Loucy (cell line): ENCODE measurements at regions not wholly inside any gene's neighbourhood (a gene's known extent, or its start where the extent isn't known, plus 50 kb on each side); places are given as distances from the start of the nearest gene placed in this dataset.

Experiments used
- H2AFZ ChIP-seq: fragments of 200-600 bp; sonication (generic); 2 replicates; pipeline ENCODE4 v1.6.0; 2016; ENCODE audit warnings: antibody characterized with exemption, mild to moderate bottlenecking, low read length, moderate library complexity
- H3F3A ChIP-seq: fragments of 200-600 bp; 2 replicates; pipeline ENCODE4 v1.6.0; 2016; ENCODE audit warnings: antibody characterized with exemption, low read depth, mild to moderate bottlenecking
- H3K27me3 ChIP-seq: fragments of 200-600 bp; sonication (generic); 2 replicates; pipeline ENCODE4 v1.6.1; 2014; ENCODE audit warnings: low read length, mild to moderate bottlenecking; ENCODE audit not compliant: insufficient read depth, poor library complexity, severe bottlenecking
- H3K36me3 ChIP-seq: fragments of 200-600 bp; sonication (generic); 2 replicates; pipeline ENCODE4 v1.6.1; 2016; ENCODE audit warnings: low read length; ENCODE audit not compliant: insufficient read depth
- H3K4me1 ChIP-seq: fragments of 200-600 bp; sonication (generic); 2 replicates; pipeline ENCODE4 v1.5.1; 2014; ENCODE audit warnings: low read length, mild to moderate bottlenecking; ENCODE audit not compliant: insufficient read depth, poor library complexity, severe bottlenecking
- H3K4me2 ChIP-seq: fragments of 200-600 bp; sonication (generic); 2 replicates; pipeline ENCODE4 v1.6.0; 2014; ENCODE audit warnings: antibody characterized with exemption, low read length, low read depth, mild to moderate bottlenecking; ENCODE audit not compliant: poor library complexity, severe bottlenecking
- H3K4me3 ChIP-seq: fragments of 200-600 bp; sonication (generic); 2 replicates; pipeline ENCODE4 v1.5.1; 2014; ENCODE audit warnings: low read length, mild to moderate bottlenecking, mixed read lengths; ENCODE audit not compliant: poor library complexity, severe bottlenecking
- H3K79me2 ChIP-seq: fragments of 200-600 bp; sonication (generic); 2 replicates; pipeline ENCODE4 v1.6.1; 2014; ENCODE audit warnings: low read length; ENCODE audit not compliant: insufficient read depth
- H3K9ac ChIP-seq: fragments of 200-600 bp; sonication (generic); 2 replicates; pipeline ENCODE4 v1.6.0; 2014; ENCODE audit warnings: mild to moderate bottlenecking, low read depth, low read length, moderate library complexity; ENCODE audit not compliant: poor library complexity, severe bottlenecking
- H3K9me2 ChIP-seq: fragments of 200-600 bp; sonication (generic); replicated peaks from 2 replicates; pipeline ENCODE4 v1.6.1; 2016; ENCODE audit warnings: low read depth, low read length, mixed read lengths
- H3K9me3 ChIP-seq: fragments of 200-600 bp; sonication (generic); 2 replicates; pipeline ENCODE4 v1.6.1; 2014; ENCODE audit warnings: mild to moderate bottlenecking, antibody characterized with exemption, low read length, low read depth; ENCODE audit not compliant: insufficient read depth
- H4K20me1 ChIP-seq: fragments of 200-600 bp; sonication (generic); 2 replicates; pipeline ENCODE4 v1.6.0; 2014; ENCODE audit warnings: antibody characterized with exemption, low read length, mild to moderate bottlenecking; ENCODE audit not compliant: insufficient read depth, poor library complexity, severe bottlenecking
- CTCF ChIP-seq: fragments of 200-600 bp; sonication (generic); conservative IDR thresholded peaks from 2 replicates; pipeline ENCODE4 v1.5.1; 2014; ENCODE audit warnings: mild to moderate bottlenecking, antibody characterized with exemption, low read length
- EZH2phosphoT487 ChIP-seq: fragments of 200-600 bp; IDR thresholded peaks from 2 replicates; pipeline ENCODE4 v1.6.1; 2018; ENCODE audit warnings: antibody characterized with exemption, mild to moderate bottlenecking, moderate library complexity, borderline replicate concordance

- H3K4me2 ChIP-seq: no peak overlapping the region
- no peaks in the 10 kb centered on the region for H3F3A ChIP-seq
- no peaks in the 10 kb centered on the region for H3K27me3 ChIP-seq
- no peak overlapping the region for H3K4me3 ChIP-seq
- H3K4me1 ChIP-seq: no peaks in the 10 kb centered on the region
- H2AFZ ChIP-seq: no peak overlapping the region
- TF ChIP-seq EZH2phosphoT487 (no peak), CTCF (no peak)
- H3K9me2 ChIP-seq: no peaks in the 10 kb centered on the region
- H3K9ac ChIP-seq: no peak overlapping the region
- no peaks in the 10 kb centered on the region for H3K9me3 ChIP-seq
- H4K20me1 ChIP-seq: no peaks in the 10 kb centered on the region
- no peaks in the 10 kb centered on the region for H3K79me2 ChIP-seq
- no peaks in the 10 kb centered on the region for H3K36me3 ChIP-seq
Observed at GRCh38 chr17:77783991-77784820, 174.3 kb upstream of the TNRC6C start.

- no peak overlapping the region for H3K4me2 ChIP-seq
- no peaks in the 10 kb centered on the region for H3K4me1 ChIP-seq
- no peaks in the 10 kb centered on the region for H3K9me2 ChIP-seq
- no peaks in the 10 kb centered on the region for H3K9me3 ChIP-seq
- no peak overlapping the region for H3K4me3 ChIP-seq
- H3F3A ChIP-seq: no peaks in the 10 kb centered on the region
- no peak overlapping the region for H3K9ac ChIP-seq
- no peaks in the 10 kb centered on the region for H3K36me3 ChIP-seq
- TF ChIP-seq CTCF: no peak
- no peak for TF ChIP-seq EZH2phosphoT487
- H3K27me3 ChIP-seq: no peaks in the 10 kb centered on the region
- no peaks in the 10 kb centered on the region for H3K79me2 ChIP-seq
- no peaks in the 10 kb centered on the region for H4K20me1 ChIP-seq
- no peak overlapping the region for H2AFZ ChIP-seq
Observed at GRCh38 chr17:77785312-77785905, 173.1 kb upstream of the TNRC6C start.

GRCh38 chr17:77786090-77786489, 172.4 kb upstream of the TNRC6C start:
- no peak overlapping the region for H3K9ac ChIP-seq
- TF ChIP-seq EZH2phosphoT487: no peak
- TF ChIP-seq CTCF: no peak

More at GRCh38 chr17:77786090-77786489, 172.4 kb upstream of the TNRC6C start:
- H3K4me2 ChIP-seq: no peak overlapping the region
- no peak overlapping the region for H2AFZ ChIP-seq
- no peaks in the 10 kb centered on the region for H3K27me3 ChIP-seq
- no peaks in the 10 kb centered on the region for H3K79me2 ChIP-seq
- no peaks in the 10 kb centered on the region for H3K36me3 ChIP-seq
- H3K4me1 ChIP-seq: no peaks in the 10 kb centered on the region
- no peaks in the 10 kb centered on the region for H4K20me1 ChIP-seq
- no peaks in the 10 kb centered on the region for H3K9me3 ChIP-seq
- no peak overlapping the region for H3K4me3 ChIP-seq
- no peaks in the 10 kb centered on the region for H3K9me2 ChIP-seq
- no peaks in the 10 kb centered on the region for H3F3A ChIP-seq
